Astrocyte (in vitro differentiated cells and primary cell): ENCODE measurements at regions not wholly inside any gene's neighbourhood (a gene's known extent, or its start where the extent isn't known, plus 50 kb on each side); places are given as distances from the start of the nearest gene placed in this dataset.

Experiments
- DNase-seq: peaks from one replicate; pipeline ENCODE4 v3.0.0-alpha.2; 2010; ENCODE audit warnings: low read depth
- FAIRE-seq: peaks from 2 replicates; lab custom pipeline; 2011; peaks lifted over from hg19 to GRCh38; lab: Jason Lieb, UNC
- H2AFZ ChIP-seq: 2 replicates; pipeline ENCODE4 v1.6.0; 2012; ENCODE audit warnings: low read depth, low read length, inconsistent platforms
- H3K27ac ChIP-seq: 2 replicates; pipeline ENCODE4 v1.5.1; 2011; ENCODE audit warnings: low read depth, low read length, inconsistent platforms
- H3K27me3 ChIP-seq: 2 replicates; pipeline ENCODE4 v1.6.0; 2011; ENCODE audit warnings: low read length, inconsistent platforms; ENCODE audit not compliant: insufficient read depth
- H3K36me3 ChIP-seq: 2 replicates; pipeline ENCODE4 v1.5.1; 2011; ENCODE audit warnings: low read length, inconsistent platforms; ENCODE audit not compliant: insufficient read depth
- H3K4me1 ChIP-seq: 2 replicates; pipeline ENCODE4 v1.5.1; 2011; ENCODE audit warnings: low read length, inconsistent platforms; ENCODE audit not compliant: insufficient read depth
- H3K4me2 ChIP-seq: 2 replicates; pipeline ENCODE4 v1.6.0; 2012; ENCODE audit warnings: low read length, inconsistent platforms
- H3K4me3 ChIP-seq: 2 replicates; pipeline ENCODE4 v1.5.1; 2011; ENCODE audit warnings: low read depth, mild to moderate bottlenecking, low read length, inconsistent platforms; ENCODE audit not compliant: insufficient read depth
- H3K79me2 ChIP-seq: 2 replicates; pipeline ENCODE4 v1.6.0; 2012; ENCODE audit warnings: mild to moderate bottlenecking, low read length, inconsistent platforms; ENCODE audit not compliant: insufficient read depth
- H3K9ac ChIP-seq: 2 replicates; pipeline ENCODE4 v1.6.0; 2012; ENCODE audit warnings: mild to moderate bottlenecking, low read length, inconsistent platforms
- H3K9me3 ChIP-seq: 2 replicates; pipeline ENCODE4 v1.5.1; 2012; ENCODE audit warnings: low read depth, mild to moderate bottlenecking, low read length, inconsistent platforms; ENCODE audit not compliant: insufficient read depth
- H4K20me1 ChIP-seq: 2 replicates; pipeline ENCODE4 v1.6.0; 2012; ENCODE audit warnings: low read length, inconsistent platforms; ENCODE audit not compliant: insufficient read depth
- H3K27ac Mint-ChIP-seq: one replicate; pipeline ENCODE4 v1.8.0; 2021; ENCODE audit warnings: mild to moderate bottlenecking, mixed read lengths; ENCODE audit not compliant: unreplicated experiment
- H3K27me3 Mint-ChIP-seq: one replicate; pipeline ENCODE4 v1.8.0; 2021; ENCODE audit warnings: low read depth, mixed read lengths; ENCODE audit not compliant: unreplicated experiment
- H3K36me3 Mint-ChIP-seq: one replicate; pipeline ENCODE4 v1.8.0; 2021; ENCODE audit warnings: low read depth, mixed read lengths; ENCODE audit not compliant: unreplicated experiment
- H3K4me1 Mint-ChIP-seq: one replicate; pipeline ENCODE4 v1.8.0; 2021; ENCODE audit warnings: low read depth, mixed read lengths; ENCODE audit not compliant: unreplicated experiment
- H3K4me3 Mint-ChIP-seq: one replicate; pipeline ENCODE4 v1.8.0; 2021; ENCODE audit warnings: mild to moderate bottlenecking, moderate library complexity, mixed read lengths; ENCODE audit not compliant: unreplicated experiment
- H3K9me3 Mint-ChIP-seq: one replicate; pipeline ENCODE4 v1.8.0; 2021; ENCODE audit warnings: mild to moderate bottlenecking, mixed read lengths; ENCODE audit not compliant: unreplicated experiment
- EZH2 ChIP-seq: IDR thresholded peaks from 2 replicates; pipeline ENCODE4 v1.6.1; 2012; ENCODE audit warnings: mild to moderate bottlenecking, low read length, inconsistent platforms; ENCODE audit not compliant: insufficient read depth
- TF ChIP-seq, protein P1 (sequence below): IDR thresholded peaks from 2 replicates; pipeline ENCODE4 v1.5.1; 2011; ENCODE audit warnings: low read depth, mild to moderate bottlenecking, inconsistent platforms, low read length, moderate library complexity; ENCODE audit not compliant: insufficient read depth

DNA sequence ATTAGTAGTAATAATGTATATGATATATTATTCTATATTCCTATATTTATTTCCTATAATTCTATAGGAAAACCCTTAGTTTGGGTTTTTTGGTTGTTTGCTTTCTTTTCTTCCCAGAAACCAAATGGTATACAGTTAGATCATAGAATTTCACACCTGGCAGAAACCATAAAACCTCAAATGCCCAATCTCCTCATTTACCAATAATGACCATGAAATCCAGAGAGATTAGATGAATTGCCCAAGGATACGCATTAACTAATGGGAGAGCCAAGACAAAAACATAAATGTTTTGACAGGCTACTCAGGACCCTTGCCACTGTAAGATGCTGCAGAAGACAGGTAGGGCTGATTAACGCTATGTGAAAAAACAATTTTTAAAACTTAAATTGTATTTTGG is 158.7 kb upstream of the FST start:
- DNase-seq (no peak), FAIRE-seq (no peak)
- Histone ChIP-seq H3K4me3 (no peak overlapping the region), H3K4me1 (no peaks in the 10 kb centered on the region), H3K9me3 (no peaks in the 10 kb centered on the region), H4K20me1 (no peaks in the 10 kb centered on the region), H3K4me2 (no peak overlapping the region), H3K27ac (no peak overlapping the region), H3K9ac (no peak overlapping the region), H2AFZ (no peak overlapping the region), H3K79me2 (no peaks in the 10 kb centered on the region), H3K27me3 (no peaks in the 10 kb centered on the region), H3K36me3 (no peaks in the 10 kb centered on the region)
- Mint-ChIP-seq H3K36me3 (no peaks in the 10 kb centered on the region), H3K4me1 (peaks cover 24% of the 10 kb centered on the region), H3K4me3 (no peak overlapping the region), H3K27ac (no peak overlapping the region), H3K9me3 (peaks cover 2% of the 10 kb centered on the region), H3K27me3 (no peaks in the 10 kb centered on the region)
- no peak for TF ChIP-seq EZH2
- TF ChIP-seq, protein P1, sequence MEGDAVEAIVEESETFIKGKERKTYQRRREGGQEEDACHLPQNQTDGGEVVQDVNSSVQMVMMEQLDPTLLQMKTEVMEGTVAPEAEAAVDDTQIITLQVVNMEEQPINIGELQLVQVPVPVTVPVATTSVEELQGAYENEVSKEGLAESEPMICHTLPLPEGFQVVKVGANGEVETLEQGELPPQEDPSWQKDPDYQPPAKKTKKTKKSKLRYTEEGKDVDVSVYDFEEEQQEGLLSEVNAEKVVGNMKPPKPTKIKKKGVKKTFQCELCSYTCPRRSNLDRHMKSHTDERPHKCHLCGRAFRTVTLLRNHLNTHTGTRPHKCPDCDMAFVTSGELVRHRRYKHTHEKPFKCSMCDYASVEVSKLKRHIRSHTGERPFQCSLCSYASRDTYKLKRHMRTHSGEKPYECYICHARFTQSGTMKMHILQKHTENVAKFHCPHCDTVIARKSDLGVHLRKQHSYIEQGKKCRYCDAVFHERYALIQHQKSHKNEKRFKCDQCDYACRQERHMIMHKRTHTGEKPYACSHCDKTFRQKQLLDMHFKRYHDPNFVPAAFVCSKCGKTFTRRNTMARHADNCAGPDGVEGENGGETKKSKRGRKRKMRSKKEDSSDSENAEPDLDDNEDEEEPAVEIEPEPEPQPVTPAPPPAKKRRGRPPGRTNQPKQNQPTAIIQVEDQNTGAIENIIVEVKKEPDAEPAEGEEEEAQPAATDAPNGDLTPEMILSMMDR = no peak

DNA sequence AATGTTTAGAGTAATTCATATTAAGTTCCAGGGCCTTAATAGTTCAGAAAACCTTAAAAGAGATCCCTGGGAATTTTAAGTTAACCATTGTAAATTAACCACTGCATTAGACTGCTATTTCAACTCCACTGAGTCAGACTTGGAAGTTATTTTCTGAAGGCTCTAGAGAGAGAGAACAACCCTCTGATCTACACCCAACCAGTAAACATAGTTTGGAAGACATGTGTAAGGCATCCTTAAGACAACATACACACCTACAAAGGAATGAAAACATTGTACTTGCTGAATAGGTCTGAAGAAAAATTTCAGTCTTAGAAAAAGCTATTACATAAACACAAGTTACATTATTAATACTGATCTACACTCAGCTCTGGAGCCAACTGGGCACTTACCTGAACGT is 158.2 kb upstream of the FST start:
- H3K4me3 Mint-ChIP-seq = no peak overlapping the region
- Histone ChIP-seq H3K4me1 (no peaks in the 10 kb centered on the region), H3K9me3 (no peaks in the 10 kb centered on the region), H3K4me3 (no peak overlapping the region), H3K36me3 (no peaks in the 10 kb centered on the region), H3K27ac (no peak overlapping the region), H2AFZ (no peak overlapping the region), H3K27me3 (no peaks in the 10 kb centered on the region), H3K4me2 (no peak overlapping the region), H4K20me1 (no peaks in the 10 kb centered on the region), H3K79me2 (no peaks in the 10 kb centered on the region), H3K9ac (no peak overlapping the region)
- H3K27ac Mint-ChIP-seq = no peak overlapping the region
- no peaks in the 10 kb centered on the region for H3K27me3 Mint-ChIP-seq
- peak; percentile 33 for DNase-seq
- H3K9me3 Mint-ChIP-seq = peaks cover 2% of the 10 kb centered on the region
- peak; percentile 75 for FAIRE-seq
- H3K4me1 Mint-ChIP-seq = peaks cover 24% of the 10 kb centered on the region
- TF ChIP-seq EZH2 = no peak
- TF ChIP-seq, protein P1 = no peak
- H3K36me3 Mint-ChIP-seq = no peaks in the 10 kb centered on the region

DNA sequence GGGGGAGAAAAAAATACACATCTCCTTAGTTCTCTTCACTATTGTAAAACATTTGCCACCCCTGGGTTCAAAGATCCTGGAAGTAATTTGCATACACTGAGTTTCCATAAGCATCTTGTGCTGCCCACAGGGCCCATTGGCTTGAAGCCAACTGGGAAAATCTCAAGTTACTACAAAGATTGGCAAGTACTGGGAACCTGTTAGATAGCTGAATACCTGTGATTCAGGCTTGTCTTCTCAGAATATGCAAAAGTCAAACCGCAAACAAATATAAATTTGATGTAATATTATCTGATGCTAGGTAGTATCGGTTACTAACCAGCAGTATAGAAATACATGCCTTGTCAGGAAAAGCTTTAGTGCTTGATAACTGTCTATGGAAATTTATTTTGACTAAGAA is 156.9 kb upstream of the FST start:
- DNase-seq (no peak), FAIRE-seq (no peak)
- no peaks in the 10 kb centered on the region for H3K36me3 Mint-ChIP-seq
- no peak overlapping the region for H3K4me3 Mint-ChIP-seq
- no peaks in the 10 kb centered on the region for H3K9me3 Mint-ChIP-seq
- no peaks in the 10 kb centered on the region for H3K4me1 ChIP-seq
- H3K27me3 ChIP-seq = no peaks in the 10 kb centered on the region
- H3K4me2 ChIP-seq = peak overlapping the region; percentile 16
- peaks cover 24% of the 10 kb centered on the region for H3K4me1 Mint-ChIP-seq
- H3K27ac ChIP-seq = no peak overlapping the region
- H3K79me2 ChIP-seq = no peaks in the 10 kb centered on the region
- no peak overlapping the region for H3K9ac ChIP-seq
- H3K27ac Mint-ChIP-seq = no peak overlapping the region
- no peak for TF ChIP-seq EZH2
- TF ChIP-seq, protein P1 = no peak
- no peaks in the 10 kb centered on the region for H3K36me3 ChIP-seq
- H2AFZ ChIP-seq = no peak overlapping the region
- no peaks in the 10 kb centered on the region for H3K27me3 Mint-ChIP-seq
- H3K9me3 ChIP-seq = no peaks in the 10 kb centered on the region
- H3K4me3 ChIP-seq = no peak overlapping the region
- H4K20me1 ChIP-seq = no peaks in the 10 kb centered on the region
